Fibroblast of villous mesenchyme (primary cell): ENCODE measurements at regions not wholly inside any gene's neighbourhood (a gene's known extent, or its start where the extent isn't known, plus 50 kb on each side); places are given as distances from the start of the nearest gene placed in this dataset.
A peak's percentile ranks its signal among the peaks of the same experiment; 100 is the strongest.

Experiments
- DNase-seq: peaks from one replicate; pipeline ENCODE4 v3.0.0-alpha.2; 2010; ENCODE audit warnings: low read depth
- H3K4me3 ChIP-seq: 2 replicates; pipeline ENCODE4 v1.5.1; 2011; ENCODE audit warnings: low read depth, mild to moderate bottlenecking, low read length
- CTCF ChIP-seq: IDR thresholded peaks from 2 replicates; pipeline ENCODE4 v1.5.1; 2012; ENCODE audit warnings: low read depth, mild to moderate bottlenecking, low read length; ENCODE audit not compliant: insufficient read depth

- H3K4me3 ChIP-seq, result no peak overlapping the region
- no peak for TF ChIP-seq CTCF
- peak; percentile 72 for DNase-seq
Observed at GRCh38 chr14:84343656-84344055, 1186.3 kb upstream of the FLRT2 start.

- no peak for TF ChIP-seq CTCF
- no peak overlapping the region for H3K4me3 ChIP-seq
- no peak for DNase-seq
Observed at GRCh38 chr14:84351646-84352045, 1178.3 kb upstream of the FLRT2 start.

GRCh38 chr14:84361476-84361875 lies 1168.5 kb upstream of the FLRT2 start:
- TF ChIP-seq CTCF, result no peak
- no peak for DNase-seq
- H3K4me3 ChIP-seq, result no peak overlapping the region

- DNase-seq, result no peak
- no peak for TF ChIP-seq CTCF
Observed at GRCh38 chr14:84375235-84375634, 1154.7 kb upstream of the FLRT2 start.

GRCh38 chr14:84390010-84390409 lies 1139.9 kb upstream of the FLRT2 start:
- no peak overlapping the region for H3K4me3 ChIP-seq
- TF ChIP-seq CTCF, result no peak
- DNase-seq, result peak; percentile 3

More at GRCh38 chr14:84375235-84375634, 1154.7 kb upstream of the FLRT2 start:
- H3K4me3 ChIP-seq, result no peak overlapping the region

- no peak for TF ChIP-seq CTCF
- DNase-seq, result no peak
- no peak overlapping the region for H3K4me3 ChIP-seq
Observed at GRCh38 chr14:84397631-84398030, 1132.3 kb upstream of the FLRT2 start.

- no peak for TF ChIP-seq CTCF
- DNase-seq, result no peak
- H3K4me3 ChIP-seq, result no peak overlapping the region
Observed at GRCh38 chr14:84399296-84399910, 1130.5 kb upstream of the FLRT2 start.
